T-helper 2 cell (primary cell): ENCODE measurements at regions not wholly inside any gene's neighbourhood (a gene's known extent, or its start where the extent isn't known, plus 50 kb on each side); places are given as distances from the start of the nearest gene placed in this dataset.

Source experiments
- DNase-seq, 5 experiments: peaks; one replicate each; pipeline versions ENCODE4 v3.0.0 to v3.0.0-alpha.2; 2012 to 2022

GRCh38 chr11:69974528-69974927, 103.6 kb upstream of the ANO1 start:
- DNase-seq = no peak

GRCh38 chr11:69975822-69976221, 102.3 kb upstream of the ANO1 start:
- DNase-seq = no peak

GRCh38 chr11:69976794-69977193, 101.3 kb upstream of the ANO1 start:
- DNase-seq = no peak

- no peak for DNase-seq
These were observed 100.2 kb upstream of the ANO1 start for GRCh38 chr11:69977951-69978350.

GRCh38 chr11:69978841-69979614, 99.1 kb upstream of the ANO1 start:
- no peak for DNase-seq

- DNase-seq = no peak
These were observed 98.5 kb upstream of the ANO1 start for GRCh38 chr11:69979632-69980031.

GRCh38 chr11:69981119-69981784, 96.9 kb upstream of the ANO1 start:
- no peak for DNase-seq

- no peak for DNase-seq
These were observed 95.2 kb upstream of the ANO1 start for GRCh38 chr11:69982690-69983570.

- DNase-seq = no peak
These were observed 94.6 kb upstream of the ANO1 start for GRCh38 chr11:69983571-69983877.

- DNase-seq = no peak
These were observed 94.1 kb upstream of the ANO1 start for GRCh38 chr11:69983897-69984438.

- no peak for DNase-seq
These were observed 93.5 kb upstream of the ANO1 start for GRCh38 chr11:69984457-69985261.

- DNase-seq = no peak
These were observed 92.8 kb upstream of the ANO1 start for GRCh38 chr11:69985331-69985640.

- no peak for DNase-seq
These were observed 92.3 kb upstream of the ANO1 start for GRCh38 chr11:69985641-69986439.

GRCh38 chr11:69986440-69986787, 91.7 kb upstream of the ANO1 start:
- DNase-seq = no peak

GRCh38 chr11:69986830-69987229, 91.3 kb upstream of the ANO1 start:
- no peak for DNase-seq

GRCh38 chr11:69992026-69992425, 86.1 kb upstream of the ANO1 start:
- no peak for DNase-seq

- DNase-seq = no peak
These were observed 85.0 kb upstream of the ANO1 start for GRCh38 chr11:69992943-69993694.

- DNase-seq = no peak
These were observed 83.3 kb upstream of the ANO1 start for GRCh38 chr11:69994810-69995209.

GRCh38 chr11:69995697-69996096, 82.4 kb upstream of the ANO1 start:
- no peak for DNase-seq

GRCh38 chr11:69996451-69996850, 81.7 kb upstream of the ANO1 start:
- no peak for DNase-seq

- DNase-seq = no peak
These were observed 80.8 kb upstream of the ANO1 start for GRCh38 chr11:69997352-69997751.
